ENCODE measurements at regions not wholly inside any gene's neighbourhood (a gene's known extent, or its start where the extent isn't known, plus 50 kb on each side); places are given as distances from the start of the nearest gene placed in this dataset.

DNA sequence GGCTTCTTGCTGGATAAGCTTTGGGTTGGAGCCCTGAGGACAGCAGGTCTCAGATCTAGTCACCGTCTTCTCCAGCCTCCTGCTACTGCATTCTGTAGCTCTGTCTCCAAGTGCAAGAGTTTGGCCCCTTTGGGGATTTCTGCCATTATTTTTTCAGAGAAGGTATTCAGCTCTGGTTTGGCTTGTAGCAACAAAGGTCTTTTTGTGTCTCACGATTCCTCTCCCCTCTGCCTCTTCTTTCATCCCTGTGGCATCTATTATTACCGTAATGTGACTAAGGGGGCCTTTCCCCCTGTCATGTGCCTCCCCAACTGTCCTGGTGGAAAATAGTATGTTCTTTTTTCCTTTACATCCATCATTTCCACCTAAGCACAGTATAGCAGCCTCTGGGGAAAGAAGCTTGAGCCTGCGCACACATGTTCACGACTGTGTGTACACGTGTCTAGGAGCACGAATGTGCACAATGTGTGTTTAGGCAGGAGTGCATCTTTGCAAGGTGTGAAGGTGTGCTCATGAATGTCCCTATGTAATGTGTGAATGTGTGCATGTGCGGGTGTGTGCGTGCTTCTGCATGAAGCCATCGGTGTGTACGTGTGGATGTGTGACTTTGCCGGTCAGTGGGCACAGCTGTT is 273.9 kb downstream of the ZNF536 start:
- H3K9me3 ChIP-seq (ENCODE audit: control insufficient read depth, low read length) = no peaks in the 10 kb centered on the region
- 88 to 89% methylated on average over 12 of the region's 12 CpGs for WGBS, 2 experiments
- no peaks in the 10 kb centered on the region for H3K36me3 ChIP-seq (ENCODE audit: control insufficient read depth, insufficient read depth, low read length)
- H3K4me3 ChIP-seq (ENCODE audit: insufficient read depth, low read depth, low read length) = no peak overlapping the region
- H3K4me1 ChIP-seq (ENCODE audit: control insufficient read depth, insufficient read depth, low read length) = peaks cover 8% of the 10 kb centered on the region
- H3K27me3 ChIP-seq (ENCODE audit: control insufficient read depth, insufficient read depth, low read length, poor library complexity, severe bottlenecking) = no peaks in the 10 kb centered on the region
- H3K27ac ChIP-seq (ENCODE audit: insufficient read depth, low read depth, low read length, poor library complexity, severe bottlenecking) = no peak overlapping the region

DNA sequence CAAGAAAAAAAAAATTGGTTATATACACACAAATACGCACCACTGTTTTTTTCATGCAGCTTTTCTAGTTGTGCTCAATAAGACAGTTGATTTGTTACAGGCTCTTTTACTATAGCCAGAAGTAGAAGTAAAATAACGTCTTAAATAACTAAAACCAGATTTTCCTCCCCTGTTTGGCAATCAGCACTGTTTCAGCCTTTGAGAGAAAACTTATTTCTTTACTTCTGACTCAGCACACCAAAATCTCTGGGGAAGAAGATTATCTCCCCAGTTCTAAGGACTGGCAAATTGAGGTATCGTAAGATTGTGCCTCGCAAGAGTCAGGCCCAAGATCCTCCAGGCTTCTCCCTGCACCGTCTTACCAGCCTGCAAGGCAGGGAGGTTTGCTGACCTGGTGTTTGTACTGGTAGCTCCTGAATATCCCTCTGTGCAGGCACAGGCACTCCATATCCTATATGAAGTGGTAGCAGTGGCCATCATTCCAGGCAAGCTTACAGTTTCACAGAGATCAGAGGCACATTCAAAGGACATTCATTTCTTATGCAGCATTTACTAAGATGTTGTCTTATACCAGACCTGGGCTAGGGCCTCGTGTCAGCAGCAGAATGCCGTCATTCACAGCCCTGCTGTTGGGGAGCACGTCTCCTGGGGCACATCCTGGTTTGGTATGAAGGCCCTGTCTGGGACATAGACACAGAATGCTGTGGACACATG is 268.2 kb downstream of the ZNF536 start:
- WGBS, 2 experiments = 92 to 94% methylated on average over 7 to 8 of the region's 8 CpGs
- no peak overlapping the region for H3K4me3 ChIP-seq (ENCODE audit: insufficient read depth, low read depth, low read length)
- no peaks in the 10 kb centered on the region for H3K36me3 ChIP-seq (ENCODE audit: control insufficient read depth, insufficient read depth, low read length)

DNA sequence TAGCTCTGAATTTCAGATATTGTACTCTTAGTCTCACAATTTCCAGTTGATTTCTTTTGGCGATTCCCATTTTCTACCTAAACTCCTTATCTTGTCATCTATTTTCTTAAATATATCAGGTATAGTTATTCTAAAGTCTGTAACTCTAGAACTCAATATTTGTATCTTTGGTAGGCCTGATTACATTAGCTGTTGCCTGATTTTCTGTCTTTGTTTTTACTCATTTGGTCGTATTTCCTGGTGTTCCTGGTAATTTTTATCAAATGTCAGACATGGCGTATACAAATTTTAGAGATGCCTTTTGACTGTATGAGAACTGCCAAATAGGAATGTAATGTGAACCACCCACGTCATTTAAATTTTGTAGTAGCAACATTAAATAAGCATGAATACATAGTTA is 266.7 kb downstream of the ZNF536 start:
- no peaks in the 10 kb centered on the region for H3K36me3 ChIP-seq (ENCODE audit: control insufficient read depth, insufficient read depth, low read length)
- no peak overlapping the region for H3K4me3 ChIP-seq (ENCODE audit: insufficient read depth, low read depth, low read length)
- H3K9me3 ChIP-seq (ENCODE audit: control insufficient read depth, low read length) = no peaks in the 10 kb centered on the region
- H3K27me3 ChIP-seq (ENCODE audit: control insufficient read depth, insufficient read depth, low read length, poor library complexity, severe bottlenecking) = no peaks in the 10 kb centered on the region
- no peak overlapping the region for H3K27ac ChIP-seq (ENCODE audit: insufficient read depth, low read depth, low read length, poor library complexity, severe bottlenecking)
- no peaks in the 10 kb centered on the region for H3K4me1 ChIP-seq (ENCODE audit: control insufficient read depth, insufficient read depth, low read length)
- WGBS, 2 experiments = 92 to 95% methylated on average over 3 of the region's 4 CpGs

More for the DNA sequence above, 268.2 kb downstream of the ZNF536 start:
- no peak overlapping the region for H3K27ac ChIP-seq (ENCODE audit: insufficient read depth, low read depth, low read length, poor library complexity, severe bottlenecking)
- no peaks in the 10 kb centered on the region for H3K9me3 ChIP-seq (ENCODE audit: control insufficient read depth, low read length)
- no peaks in the 10 kb centered on the region for H3K27me3 ChIP-seq (ENCODE audit: control insufficient read depth, insufficient read depth, low read length, poor library complexity, severe bottlenecking)
- H3K4me1 ChIP-seq (ENCODE audit: control insufficient read depth, insufficient read depth, low read length) = no peaks in the 10 kb centered on the region

DNA sequence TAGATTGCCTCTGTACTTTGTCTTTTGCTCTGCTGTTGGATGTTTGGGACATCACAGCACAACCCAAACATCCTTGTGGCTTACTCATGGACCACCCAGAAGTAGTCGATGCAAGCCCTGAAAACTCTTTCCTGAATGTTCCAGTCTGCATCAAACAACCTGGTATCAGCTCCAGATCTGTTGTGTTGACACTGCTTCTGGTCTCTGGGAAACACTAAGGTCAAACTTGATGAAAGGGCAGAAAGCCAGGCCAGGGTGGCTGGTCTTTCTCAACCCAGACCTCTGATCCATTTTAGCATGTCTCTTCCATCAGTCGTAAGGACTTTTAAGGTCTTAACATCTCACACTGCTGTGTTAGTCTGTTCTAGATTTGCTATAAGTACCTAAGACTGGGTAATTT is 265.7 kb downstream of the ZNF536 start:
- H3K9me3 ChIP-seq (ENCODE audit: control insufficient read depth, low read length) = no peaks in the 10 kb centered on the region
- H3K4me1 ChIP-seq (ENCODE audit: control insufficient read depth, insufficient read depth, low read length) = no peaks in the 10 kb centered on the region
- H3K27ac ChIP-seq (ENCODE audit: insufficient read depth, low read depth, low read length, poor library complexity, severe bottlenecking) = no peak overlapping the region
- H3K27me3 ChIP-seq (ENCODE audit: control insufficient read depth, insufficient read depth, low read length, poor library complexity, severe bottlenecking) = no peaks in the 10 kb centered on the region
- H3K36me3 ChIP-seq (ENCODE audit: control insufficient read depth, insufficient read depth, low read length) = no peaks in the 10 kb centered on the region
- WGBS, 2 experiments = 90 to 97% methylated on average over 2 of the region's 2 CpGs
- H3K4me3 ChIP-seq (ENCODE audit: insufficient read depth, low read depth, low read length) = no peak overlapping the region

DNA sequence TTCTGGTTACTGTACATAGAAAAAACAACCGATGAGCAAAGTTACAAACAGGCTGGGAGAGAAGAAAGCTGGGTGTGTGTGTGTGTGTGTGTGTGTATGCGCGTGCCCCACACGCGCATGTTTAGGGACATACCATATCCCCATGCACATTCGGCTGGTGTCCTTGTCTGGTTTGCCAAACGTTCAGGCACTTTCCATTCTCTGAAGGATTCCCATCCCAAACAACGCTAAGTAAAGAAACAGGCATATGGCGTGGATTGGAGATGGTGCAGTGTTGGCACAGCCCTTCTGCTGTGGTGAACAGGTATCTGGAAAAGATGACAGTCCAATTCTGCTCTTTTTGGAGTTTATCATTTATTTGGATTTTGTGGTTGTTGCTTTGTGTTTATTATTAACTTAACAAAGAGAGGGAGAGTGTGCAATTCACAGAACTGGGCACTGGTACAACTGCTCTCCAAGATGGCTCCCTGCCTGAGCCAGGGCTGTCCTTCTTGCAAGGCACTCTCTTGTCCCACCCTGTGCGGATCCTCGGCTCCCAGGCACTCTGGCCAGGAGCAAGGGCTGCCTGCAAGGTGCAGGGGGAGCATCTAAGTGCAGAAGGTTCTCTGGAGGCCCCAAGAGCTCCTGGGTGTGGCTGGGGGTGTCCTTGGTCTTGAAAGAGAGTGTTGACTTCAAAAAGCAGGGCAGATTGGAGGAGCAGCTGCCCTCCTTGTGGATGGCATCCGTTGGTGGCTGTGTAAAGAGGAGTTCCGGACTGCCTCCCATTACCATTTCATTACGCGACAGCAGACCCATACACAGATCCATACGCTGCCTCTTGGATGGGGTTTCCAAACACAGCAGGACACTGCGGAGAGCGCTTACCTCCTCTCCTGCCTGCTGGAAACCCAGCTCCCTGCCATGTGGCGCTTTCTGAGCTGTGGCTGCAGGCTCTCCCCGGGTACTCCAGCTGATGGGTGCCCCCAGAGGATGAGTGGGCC is 263.1 kb downstream of the ZNF536 start:
- Histone ChIP-seq H3K36me3 (ENCODE audit: control insufficient read depth, insufficient read depth, low read length) (no peaks in the 10 kb centered on the region), H3K9me3 (ENCODE audit: control insufficient read depth, low read length) (no peaks in the 10 kb centered on the region), H3K27me3 (ENCODE audit: control insufficient read depth, insufficient read depth, low read length, poor library complexity, severe bottlenecking) (no peaks in the 10 kb centered on the region), H3K27ac (ENCODE audit: insufficient read depth, low read depth, low read length, poor library complexity, severe bottlenecking) (no peak overlapping the region), H3K4me3 (ENCODE audit: insufficient read depth, low read depth, low read length) (no peak overlapping the region), H3K4me1 (ENCODE audit: control insufficient read depth, insufficient read depth, low read length) (no peaks in the 10 kb centered on the region)
- 88 to 91% methylated on average over 20 of the region's 20 CpGs for WGBS, 2 experiments

DNA sequence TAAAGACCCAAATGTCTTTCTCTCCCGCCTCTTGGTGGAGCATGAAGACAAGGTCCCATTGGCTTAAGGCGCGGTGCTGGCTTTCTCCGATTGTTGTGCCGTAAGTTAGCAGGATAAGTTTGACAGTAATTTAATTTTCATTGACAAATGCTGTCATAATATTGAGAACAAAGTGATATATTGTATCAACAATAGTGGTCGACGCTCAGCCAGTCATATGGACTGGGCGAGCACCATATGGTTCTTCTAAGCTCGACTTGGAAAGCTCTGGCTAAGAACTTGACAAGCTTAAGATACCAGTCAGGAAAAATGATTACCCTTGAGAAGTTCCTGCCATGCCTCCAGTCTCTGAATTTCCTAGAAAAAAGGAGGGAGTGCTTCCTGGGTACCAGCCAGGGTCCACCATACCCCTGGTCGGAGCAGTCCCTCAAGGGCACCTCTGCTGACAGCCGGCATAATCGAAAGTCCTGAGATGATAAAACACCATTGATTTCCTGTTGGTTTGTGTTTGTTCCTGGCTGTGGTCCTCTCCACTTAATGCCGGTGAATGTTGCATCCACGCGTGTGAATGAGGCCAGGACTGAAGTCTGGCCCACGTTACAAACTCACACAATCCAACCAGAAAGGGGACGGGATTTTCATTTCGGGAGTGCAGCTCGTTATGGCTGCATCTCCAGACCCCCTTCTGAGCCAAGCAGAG is 262.1 kb downstream of the ZNF536 start:
- Histone ChIP-seq H3K4me1 (ENCODE audit: control insufficient read depth, insufficient read depth, low read length) (no peaks in the 10 kb centered on the region), H3K36me3 (ENCODE audit: control insufficient read depth, insufficient read depth, low read length) (no peaks in the 10 kb centered on the region), H3K27ac (ENCODE audit: insufficient read depth, low read depth, low read length, poor library complexity, severe bottlenecking) (no peak overlapping the region), H3K4me3 (ENCODE audit: insufficient read depth, low read depth, low read length) (no peak overlapping the region), H3K27me3 (ENCODE audit: control insufficient read depth, insufficient read depth, low read length, poor library complexity, severe bottlenecking) (no peaks in the 10 kb centered on the region), H3K9me3 (ENCODE audit: control insufficient read depth, low read length) (no peaks in the 10 kb centered on the region)
- 94 to 95% methylated on average over 19 of the region's 19 CpGs for WGBS, 2 experiments

DNA sequence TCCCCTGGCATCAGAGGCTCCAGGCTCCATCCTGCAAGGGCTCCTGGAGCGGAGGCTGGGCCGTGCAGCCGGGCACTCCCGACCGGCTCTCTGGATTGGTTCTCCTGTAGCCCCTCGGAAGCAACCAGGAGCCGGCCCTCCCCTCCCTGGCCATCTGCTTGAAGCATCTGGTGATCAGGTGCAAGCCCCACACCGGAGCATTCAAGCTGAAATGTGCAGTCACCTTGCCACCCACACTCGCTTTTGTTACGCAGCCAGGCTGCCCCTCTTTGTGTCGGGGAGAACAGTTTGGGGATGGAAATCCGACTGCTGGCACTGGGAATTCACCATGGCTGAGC is 258.8 kb downstream of the ZNF536 start:
- Histone ChIP-seq H3K27me3 (ENCODE audit: control insufficient read depth, insufficient read depth, low read length, poor library complexity, severe bottlenecking) (no peaks in the 10 kb centered on the region), H3K4me1 (ENCODE audit: control insufficient read depth, insufficient read depth, low read length) (no peaks in the 10 kb centered on the region), H3K9me3 (ENCODE audit: control insufficient read depth, low read length) (no peaks in the 10 kb centered on the region), H3K27ac (ENCODE audit: insufficient read depth, low read depth, low read length, poor library complexity, severe bottlenecking) (no peak overlapping the region), H3K36me3 (ENCODE audit: control insufficient read depth, insufficient read depth, low read length) (no peaks in the 10 kb centered on the region), H3K4me3 (ENCODE audit: insufficient read depth, low read depth, low read length) (no peak overlapping the region)
- WGBS, 2 experiments = 89 to 92% methylated on average over 12 of the region's 12 CpGs

DNA sequence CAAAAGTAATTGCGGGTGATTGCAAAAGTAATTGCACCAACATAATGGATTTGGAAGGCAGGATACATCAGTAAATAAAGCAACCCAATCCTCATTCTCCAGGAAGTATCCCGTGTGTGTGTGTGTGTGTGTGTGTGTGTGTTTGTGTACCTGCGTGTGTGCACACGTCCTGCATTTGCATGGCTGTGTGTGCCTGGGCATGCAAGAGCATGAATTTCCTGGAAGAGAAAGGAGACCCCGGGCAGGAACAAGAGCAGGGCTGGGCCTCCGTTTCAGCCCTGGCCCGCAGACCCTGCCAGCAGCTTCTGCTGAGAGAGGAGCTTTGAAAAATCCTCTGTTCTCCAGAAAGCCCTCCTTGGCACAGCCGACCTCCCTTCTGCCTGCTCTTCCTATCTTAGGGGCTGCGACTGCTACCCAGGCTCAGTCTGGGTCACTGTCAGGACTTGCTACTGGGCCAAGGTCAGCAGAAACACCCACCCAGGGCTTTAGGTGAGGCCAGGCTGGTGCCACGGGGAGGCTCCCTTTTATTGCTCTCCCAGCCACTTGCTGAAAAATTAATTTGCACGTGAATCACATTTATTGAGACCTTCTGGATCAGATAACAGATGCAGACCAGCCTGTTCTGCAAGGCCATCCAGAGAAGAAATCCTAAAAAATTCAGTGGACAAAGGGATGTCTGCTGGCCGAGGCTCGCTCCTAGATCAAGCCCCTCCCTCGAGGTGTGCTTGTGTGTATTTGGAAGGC is 258.3 kb downstream of the ZNF536 start:
- no peaks in the 10 kb centered on the region for H3K27me3 ChIP-seq (ENCODE audit: control insufficient read depth, insufficient read depth, low read length, poor library complexity, severe bottlenecking)
- no peaks in the 10 kb centered on the region for H3K36me3 ChIP-seq (ENCODE audit: control insufficient read depth, insufficient read depth, low read length)
- H3K27ac ChIP-seq (ENCODE audit: insufficient read depth, low read depth, low read length, poor library complexity, severe bottlenecking) = no peak overlapping the region
- H3K9me3 ChIP-seq (ENCODE audit: control insufficient read depth, low read length) = no peaks in the 10 kb centered on the region
- no peaks in the 10 kb centered on the region for H3K4me1 ChIP-seq (ENCODE audit: control insufficient read depth, insufficient read depth, low read length)
- no peak overlapping the region for H3K4me3 ChIP-seq (ENCODE audit: insufficient read depth, low read depth, low read length)
- WGBS, 2 experiments = 82 to 83% methylated on average over 13 to 14 of the region's 14 CpGs

DNA sequence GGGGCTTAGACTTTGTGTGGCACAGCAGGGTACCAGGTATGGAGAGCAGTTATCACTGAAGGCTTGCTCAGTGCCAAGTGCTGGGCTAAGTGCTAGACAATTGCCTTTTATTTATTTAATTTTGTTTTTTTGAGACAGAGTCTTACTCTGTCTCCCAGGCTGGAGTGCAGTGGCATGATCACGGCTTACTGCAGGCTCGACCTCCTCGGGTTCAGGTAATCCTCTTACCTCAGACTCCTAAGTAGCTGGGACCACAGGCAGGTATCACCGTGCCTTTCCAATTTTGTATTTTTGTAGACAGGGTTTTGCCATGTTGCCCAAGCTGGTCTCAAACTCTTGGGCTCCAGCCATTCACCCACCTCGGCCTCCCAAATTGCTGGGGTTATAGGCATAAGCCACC is 256.9 kb downstream of the ZNF536 start:
- no peaks in the 10 kb centered on the region for H3K4me1 ChIP-seq (ENCODE audit: control insufficient read depth, insufficient read depth, low read length)
- H3K36me3 ChIP-seq (ENCODE audit: control insufficient read depth, insufficient read depth, low read length) = no peaks in the 10 kb centered on the region
- H3K9me3 ChIP-seq (ENCODE audit: control insufficient read depth, low read length) = peaks cover under 1% of the 10 kb centered on the region
- WGBS, 2 experiments = 90 to 93% methylated on average over 5 of the region's 5 CpGs
- no peak overlapping the region for H3K4me3 ChIP-seq (ENCODE audit: insufficient read depth, low read depth, low read length)
- H3K27me3 ChIP-seq (ENCODE audit: control insufficient read depth, insufficient read depth, low read length, poor library complexity, severe bottlenecking) = no peaks in the 10 kb centered on the region
- H3K27ac ChIP-seq (ENCODE audit: insufficient read depth, low read depth, low read length, poor library complexity, severe bottlenecking) = no peak overlapping the region
